HG03196 (cell line): ENCODE measurements at regions not wholly inside any gene's neighbourhood (a gene's known extent, or its start where the extent isn't known, plus 50 kb on each side); places are given as distances from the start of the nearest gene placed in this dataset.

ENCODE experiments used
- ATAC-seq: cut with Tn5 transposase; IDR thresholded peaks from one replicate; pipeline ENCODE4 v1.9.1; 2021; ENCODE audit not compliant: unreplicated experiment

DNA sequence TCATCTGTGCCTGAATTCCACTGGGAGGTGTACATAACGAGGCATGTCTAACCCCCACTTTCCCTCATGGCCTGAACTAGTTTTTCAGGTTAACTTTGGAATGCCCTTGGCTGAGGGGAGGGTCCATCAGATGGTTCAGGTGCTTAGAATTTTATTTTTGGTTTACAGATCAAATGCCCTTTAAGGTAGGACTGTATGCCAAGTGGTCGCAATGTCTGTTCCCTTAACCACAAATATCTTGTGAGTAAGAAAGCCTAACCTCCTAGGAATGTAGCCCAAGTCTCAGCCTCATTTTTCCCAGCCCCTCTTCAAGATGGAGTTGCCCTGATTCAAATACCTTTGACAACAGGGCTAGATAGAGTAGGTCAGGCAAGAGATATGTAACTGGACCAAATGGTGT, 78.4 kb downstream of the RNASET2 start:
- no peak for ATAC-seq

DNA sequence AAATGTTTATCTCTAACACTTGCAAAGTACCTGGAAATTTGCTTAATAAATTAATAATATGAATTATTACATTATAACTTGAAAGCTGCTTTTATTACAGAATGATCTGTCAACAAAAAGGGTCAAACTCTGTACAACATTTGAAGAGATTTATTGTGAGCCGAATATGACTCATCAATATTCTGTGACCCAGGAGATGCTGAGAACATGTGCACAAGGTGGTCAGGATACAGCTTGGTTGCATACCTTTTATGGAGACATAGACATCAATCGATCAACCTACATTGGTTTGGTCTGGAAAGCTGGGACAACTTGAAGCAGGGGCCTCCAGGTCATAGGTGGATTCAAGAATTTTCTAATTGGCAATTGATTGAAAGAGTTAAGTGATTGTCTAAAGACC, 79.0 kb downstream of the RNASET2 start:
- ATAC-seq: no peak

- no peak for ATAC-seq
These were observed 83.8 kb downstream of the RNASET2 start for GRCh38 chr6:166872531-166873009.

DNA sequence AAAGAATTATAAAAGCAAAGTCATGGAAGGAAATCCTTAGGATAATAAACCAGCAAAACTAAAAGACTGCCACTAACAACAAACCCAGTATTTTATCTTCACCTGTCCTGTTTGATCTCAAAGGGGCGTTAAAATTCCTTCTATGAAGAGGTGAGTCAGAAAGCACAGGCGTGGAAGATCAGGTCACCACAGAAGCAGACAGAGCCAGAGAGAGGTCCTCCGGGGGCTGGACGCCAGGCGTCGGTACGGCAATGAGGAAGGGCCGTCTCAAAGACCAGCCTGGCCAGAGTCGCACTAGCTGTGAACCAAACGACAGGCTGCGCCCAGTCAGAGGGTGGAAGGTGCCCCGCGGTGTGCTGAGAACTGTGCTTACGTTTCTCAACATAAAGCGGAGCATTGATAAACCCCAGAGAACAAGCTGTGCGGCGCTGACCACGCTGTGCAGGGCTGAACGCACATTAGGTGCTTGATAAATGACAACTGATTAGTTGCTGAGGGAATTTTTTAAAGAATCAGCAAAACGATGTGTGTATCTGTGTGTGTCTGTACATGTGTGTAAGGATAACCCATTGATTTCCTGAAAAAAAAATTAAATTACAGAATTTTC, 85.6 kb downstream of the RNASET2 start:
- ATAC-seq: no peak

GRCh38 chr6:166866839-166867637, 89.3 kb downstream of the RNASET2 start:
- ATAC-seq: no peak

- ATAC-seq: no peak
These were observed 92.0 kb downstream of the RNASET2 start for GRCh38 chr6:166864333-166864732.

- peak; percentile 30 for ATAC-seq
These were observed 93.3 kb downstream of the RNASET2 start for GRCh38 chr6:166862978-166863530.

GRCh38 chr6:166862287-166862977, 93.9 kb downstream of the RNASET2 start:
- ATAC-seq: peak; percentile 55

GRCh38 chr6:166861961-166862286, 94.4 kb downstream of the RNASET2 start:
- no peak for ATAC-seq

GRCh38 chr6:166861304-166861703, 95.0 kb downstream of the RNASET2 start:
- ATAC-seq: no peak

DNA sequence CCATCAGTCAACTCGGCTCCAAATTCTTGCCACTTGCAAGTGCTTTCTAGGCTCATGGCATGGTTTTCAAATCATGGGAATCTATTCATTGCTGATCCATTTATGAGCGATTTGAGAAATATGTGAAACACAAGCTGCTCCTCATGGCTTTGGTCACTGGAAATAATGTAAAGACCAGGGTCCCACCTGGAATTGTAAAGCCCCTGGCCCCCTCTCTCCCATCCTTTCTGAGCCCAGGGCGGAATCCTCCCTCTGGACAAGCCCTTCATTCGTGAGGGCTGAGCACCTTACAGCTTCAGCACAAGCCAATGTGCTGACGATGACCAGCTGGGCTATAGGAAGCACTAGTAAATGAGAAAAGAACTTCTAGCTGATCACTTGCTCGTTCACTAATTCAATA, 96.0 kb downstream of the RNASET2 start:
- no peak for ATAC-seq

DNA sequence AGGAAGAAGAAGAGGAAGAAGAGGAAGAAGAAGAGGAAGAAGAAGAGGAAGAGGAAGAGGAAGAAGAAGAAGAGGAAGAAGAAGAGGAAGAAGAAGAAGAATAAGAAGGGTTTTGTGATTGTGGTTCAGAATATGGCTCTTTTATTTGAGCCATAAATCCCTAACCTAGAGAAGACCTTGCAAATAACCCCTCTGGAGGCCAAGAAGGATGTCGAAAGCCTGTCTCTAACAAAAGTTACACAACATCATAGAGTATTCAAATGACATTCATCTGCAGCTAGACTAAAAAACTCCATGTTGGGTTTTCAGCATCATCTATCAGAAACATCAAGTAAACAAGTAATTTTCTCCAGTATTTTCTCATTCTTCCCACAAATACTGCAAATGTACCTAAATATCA, 100.9 kb downstream of the RNASET2 start:
- ATAC-seq: no peak

DNA sequence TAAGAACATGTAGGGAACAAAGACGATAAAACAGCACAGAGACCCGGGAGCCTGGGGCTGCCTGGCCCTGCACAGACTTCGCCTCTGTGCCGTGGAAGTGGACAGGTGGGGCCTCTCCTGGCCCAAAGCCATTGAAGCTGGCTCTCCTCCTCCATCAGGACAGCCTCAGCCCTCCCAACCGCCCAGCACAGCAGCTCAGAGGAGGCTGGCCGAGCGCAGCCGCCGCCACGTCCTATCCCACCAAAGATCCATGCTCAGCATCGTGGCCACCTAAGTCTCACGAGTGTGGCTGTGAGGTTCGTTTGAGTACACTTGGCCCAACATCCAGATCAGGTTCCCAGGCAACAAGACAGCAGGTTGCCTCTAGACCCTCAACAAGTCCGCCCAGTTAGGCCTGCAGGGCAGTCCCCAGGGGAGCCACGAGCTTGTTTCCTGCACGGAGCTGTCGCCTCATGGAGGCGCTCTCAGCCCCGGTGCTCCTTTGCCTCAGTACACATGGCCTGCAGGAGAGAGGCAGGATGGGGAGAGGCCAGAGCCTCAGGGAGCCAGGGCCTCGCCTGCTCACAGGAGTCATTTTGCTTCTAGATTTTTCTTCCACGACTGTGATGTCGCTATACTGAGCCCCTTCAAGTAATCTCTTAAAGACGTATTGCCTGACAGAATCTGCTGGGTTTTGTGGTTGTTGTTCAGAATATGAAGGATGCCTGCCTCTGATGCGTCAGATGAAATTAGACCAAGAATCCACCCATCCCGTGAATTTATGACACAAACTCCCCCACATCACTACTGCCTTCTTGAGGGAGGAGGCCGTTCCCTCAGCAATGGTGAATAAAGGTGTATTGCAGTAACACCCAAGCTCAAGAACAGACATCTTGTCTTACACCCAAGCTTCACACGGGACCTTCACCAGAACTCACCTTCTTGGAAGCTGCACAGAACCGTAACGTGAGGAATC, 102.7 kb downstream of the RNASET2 start:
- no peak for ATAC-seq

GRCh38 chr6:166852451-166852975, 103.8 kb downstream of the RNASET2 start:
- no peak for ATAC-seq

- ATAC-seq: no peak
These were observed 104.4 kb downstream of the RNASET2 start for GRCh38 chr6:166851911-166852310.

DNA sequence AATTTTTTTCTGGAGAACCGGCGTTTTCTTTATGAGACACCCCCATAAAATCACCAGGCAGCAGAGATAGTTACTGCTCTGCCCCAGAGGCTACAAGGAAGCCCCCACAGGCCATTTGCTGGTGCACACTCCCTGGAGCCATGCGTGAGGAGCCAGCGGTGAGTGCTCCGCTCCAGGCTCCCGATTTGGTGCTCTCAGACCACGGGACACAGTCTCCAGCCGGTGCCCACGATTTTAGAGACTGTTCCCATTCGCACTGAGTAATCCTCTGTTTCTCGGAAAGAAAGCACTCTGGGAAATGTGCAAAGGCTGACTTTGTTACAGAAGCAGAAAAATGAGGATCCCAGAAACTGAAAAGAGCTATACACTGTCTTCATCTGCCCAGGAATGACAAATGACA, 104.9 kb downstream of the RNASET2 start:
- ATAC-seq: no peak

- ATAC-seq: no peak
These were observed 105.7 kb downstream of the RNASET2 start for GRCh38 chr6:166850677-166851076.

GRCh38 chr6:166849749-166850183, 106.6 kb downstream of the RNASET2 start:
- ATAC-seq: peak; percentile 82

DNA sequence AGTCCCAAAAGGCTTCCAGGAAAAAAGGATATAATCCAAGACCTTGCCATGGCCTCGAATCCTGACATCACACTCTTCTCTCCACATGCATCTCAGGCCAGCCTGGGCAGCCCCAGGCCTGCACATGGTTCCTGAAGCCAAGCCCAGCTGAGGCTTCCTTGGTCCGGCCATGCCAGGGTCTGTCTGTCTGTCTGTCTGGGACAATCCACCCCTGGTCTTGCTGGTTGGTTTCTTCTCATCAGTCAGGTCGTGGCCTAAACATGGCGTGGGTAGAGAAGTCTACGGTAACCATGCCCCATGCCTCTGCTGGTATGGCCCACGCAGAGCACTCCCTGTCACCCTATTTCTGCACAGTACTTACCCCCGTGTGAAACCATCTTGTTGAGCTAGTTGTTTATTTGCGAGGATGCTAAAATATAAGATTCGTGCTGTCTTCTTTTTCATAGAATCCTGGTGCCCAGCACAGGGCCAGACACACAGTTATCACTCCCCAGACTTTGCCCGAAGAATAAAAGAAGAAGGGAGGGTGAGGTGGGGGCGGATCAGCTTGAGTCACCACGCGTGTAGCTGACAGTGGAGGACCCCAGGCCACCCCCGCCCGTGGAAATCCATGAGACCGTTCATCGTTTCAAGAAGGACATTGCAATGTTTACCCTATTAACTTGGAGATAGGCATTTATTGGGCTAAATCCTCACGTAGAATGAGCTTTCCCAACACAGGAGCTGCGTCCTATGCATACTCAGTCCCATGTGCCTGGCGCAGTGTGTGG, 107.2 kb downstream of the RNASET2 start:
- ATAC-seq: no peak
